ENCODE measurements at regions not wholly inside any gene's neighbourhood (a gene's known extent, or its start where the extent isn't known, plus 50 kb on each side); places are given as distances from the start of the nearest gene placed in this dataset.

- no peaks in the 10 kb centered on the region for H3K36me3 ChIP-seq
- no peaks in the 10 kb centered on the region for H3K27me3 ChIP-seq (replicated peaks; ENCODE audit: insufficient read depth)
- H3K4me3 ChIP-seq, result no peak overlapping the region
- TF ChIP-seq CTCF (IDR thresholded peaks at IDR 0.05), result no peak
- ATAC-seq (ENCODE audit: insufficient number of reproducible peaks, low FRiP score, low read depth) (no peak), DNase-seq (ENCODE audit: low spot score) (no peak)
- no peaks in the 10 kb centered on the region for H3K9me3 ChIP-seq
- no peaks in the 10 kb centered on the region for H3K4me1 ChIP-seq (ENCODE audit: control insufficient read depth in 1 of 2, low read depth in 2 of 2)
- H3K27ac ChIP-seq, result no peak overlapping the region
Observed at GRCh38 chr11:131005829-131006228, 89.5 kb upstream of the SNX19 start.

GRCh38 chr11:131025020-131025419 lies 108.7 kb upstream of the SNX19 start:
- H3K27ac ChIP-seq, result no peak overlapping the region
- H3K36me3 ChIP-seq, result no peaks in the 10 kb centered on the region
- H3K4me1 ChIP-seq (ENCODE audit: control insufficient read depth in 1 of 2, low read depth in 2 of 2), result no peaks in the 10 kb centered on the region
- DNase-seq (ENCODE audit: low spot score), result no peak
- no peak for ATAC-seq (ENCODE audit: insufficient number of reproducible peaks, low FRiP score, low read depth)
- no peaks in the 10 kb centered on the region for H3K27me3 ChIP-seq (replicated peaks; ENCODE audit: insufficient read depth)
- H3K9me3 ChIP-seq, result no peaks in the 10 kb centered on the region
- H3K4me3 ChIP-seq, result no peak overlapping the region
- TF ChIP-seq CTCF (IDR thresholded peaks at IDR 0.05), result no peak

GRCh38 chr11:131025421-131026125 lies 109.3 kb upstream of the SNX19 start:
- Histone ChIP-seq H3K27ac (no peak overlapping the region), H3K9me3 (no peaks in the 10 kb centered on the region), H3K36me3 (no peaks in the 10 kb centered on the region), H3K27me3 (replicated peaks; ENCODE audit: insufficient read depth) (no peaks in the 10 kb centered on the region), H3K4me1 (ENCODE audit: control insufficient read depth in 1 of 2, low read depth in 2 of 2) (no peaks in the 10 kb centered on the region), H3K4me3 (no peak overlapping the region)
- no peak for DNase-seq (ENCODE audit: low spot score)
- ATAC-seq (ENCODE audit: insufficient number of reproducible peaks, low FRiP score, low read depth), result no peak
- TF ChIP-seq CTCF (IDR thresholded peaks at IDR 0.05), result no peak

GRCh38 chr11:131027491-131027890 lies 111.2 kb upstream of the SNX19 start:
- DNase-seq (ENCODE audit: low spot score) (no peak), ATAC-seq (ENCODE audit: insufficient number of reproducible peaks, low FRiP score, low read depth) (no peak)
- no peak for TF ChIP-seq CTCF (IDR thresholded peaks at IDR 0.05)
- Histone ChIP-seq H3K9me3 (no peaks in the 10 kb centered on the region), H3K27me3 (replicated peaks; ENCODE audit: insufficient read depth) (no peaks in the 10 kb centered on the region), H3K36me3 (no peaks in the 10 kb centered on the region), H3K4me3 (no peak overlapping the region), H3K4me1 (ENCODE audit: control insufficient read depth in 1 of 2, low read depth in 2 of 2) (no peaks in the 10 kb centered on the region), H3K27ac (no peak overlapping the region)

- Histone ChIP-seq H3K9me3 (no peaks in the 10 kb centered on the region), H3K36me3 (no peaks in the 10 kb centered on the region), H3K27me3 (replicated peaks; ENCODE audit: insufficient read depth) (no peaks in the 10 kb centered on the region), H3K4me1 (ENCODE audit: control insufficient read depth in 1 of 2, low read depth in 2 of 2) (no peaks in the 10 kb centered on the region), H3K27ac (no peak overlapping the region), H3K4me3 (no peak overlapping the region)
- TF ChIP-seq CTCF (IDR thresholded peaks at IDR 0.05), result no peak
- no peak for DNase-seq (ENCODE audit: low spot score)
- no peak for ATAC-seq (ENCODE audit: insufficient number of reproducible peaks, low FRiP score, low read depth)
Observed at GRCh38 chr11:131033151-131033651, 116.9 kb upstream of the SNX19 start.
